HepG2 (cell line): ENCODE measurements at regions not wholly inside any gene's neighbourhood (a gene's known extent, or its start where the extent isn't known, plus 50 kb on each side); places are given as distances from the start of the nearest gene placed in this dataset.

ENCODE experiments used
- ATAC-seq: fragments of 200-7000 bp; cut with Tn5 transposase; 3 replicates; pipeline ENCODE4 v1.9.1; 2020; ENCODE audit warnings: mild to moderate bottlenecking, moderate library complexity
- BruUV-seq: library from RNA; stranded (reverse); fragments of 400-500 nt; replicated peaks from 2 replicates; lab custom pipeline; 2021; lab: Mats Ljungman, UMichigan
- CTCF ChIA-PET: fragments of 300-600 bp; formaldehyde crosslinking; extraction: SDS; loops from one replicate; lab custom pipeline; 2021; ENCODE audit warnings: low total read pairs, inconsistent platforms, low intra/inter-chr PET ratio; lab: Yijun Ruan, JAX
- POLR2A ChIA-PET: fragments of 350-600 bp; sonication (Branson Sonifier 250); formaldehyde crosslinking; loops from one replicate; lab custom pipeline; 2020; ENCODE audit warnings: antibody characterized with exemption, inconsistent platforms; lab: Yijun Ruan, JAX
- DNase-seq: peaks from one replicate; pipeline ENCODE4 v3.0.0-alpha.2; 2015; ENCODE audit warnings: low spot score
- FAIRE-seq: peaks from 3 replicates; lab custom pipeline; 2011; peaks lifted over from hg19 to GRCh38; lab: Jason Lieb, UNC
- H2AFZ ChIP-seq: one replicate; pipeline ENCODE4 v1.6.1; 2011; ENCODE audit warnings: low read length, inconsistent platforms
- H3K27ac ChIP-seq: fragments of 300-600 bp; 3 replicates; pipeline ENCODE4 v1.8.0; 2011; ENCODE audit warnings: mixed run types, mild to moderate bottlenecking, mixed read lengths, low read length, inconsistent platforms; ENCODE audit not compliant: insufficient read depth; ENCODE audit errors: extremely low read length
- H3K27me3 ChIP-seq, 2 experiments: fragments of 200-600 bp in 1 of 2; 2 replicates in 1 of 2; 3 replicates in 1 of 2; pipeline versions ENCODE4 v1.6.0 to v1.8.0; 2011; ENCODE audit warnings: low read length in 2 of 2, mild to moderate bottlenecking in 2 of 2, moderate library complexity in 2 of 2, inconsistent platforms in 1 of 2; ENCODE audit not compliant: insufficient read depth in 2 of 2, control insufficient read depth in 1 of 2
- H3K36me3 ChIP-seq, 2 experiments: fragments of 200-600 bp in 1 of 2; replicated peaks in 1 of 2; 2 replicates in 1 of 2; 3 replicates in 1 of 2; pipeline versions ENCODE4 v1.5.1 to v1.8.0; 2011; ENCODE audit warnings: low read length in 2 of 2, inconsistent platforms in 1 of 2; ENCODE audit not compliant: insufficient read depth in 2 of 2, control insufficient read depth in 1 of 2
- H3K4me1 ChIP-seq: 2 replicates; pipeline ENCODE4 v1.5.1; 2012; ENCODE audit warnings: low read length, inconsistent platforms; ENCODE audit not compliant: insufficient read depth
- H3K4me2 ChIP-seq: 2 replicates; pipeline ENCODE4 v1.6.0; 2011; ENCODE audit warnings: low read depth, low read length, inconsistent platforms
- H3K4me3 ChIP-seq, 3 experiments: fragments of 200-600 bp in 1 of 3; sonication (generic), shearing (Covaris generic) in 1 of 3; replicated peaks in 1 of 3; 2 replicates each; pipeline ENCODE4 v1.5.1; 2011 to 2016; ENCODE audit warnings: low read length in 3 of 3, inconsistent platforms in 2 of 3, low read depth in 2 of 3, mild to moderate bottlenecking in 2 of 3, control low read depth in 1 of 3, mixed read lengths in 1 of 3; ENCODE audit not compliant: insufficient read depth in 1 of 3
- H3K79me2 ChIP-seq: one replicate; pipeline ENCODE4 v1.6.1; 2011; ENCODE audit warnings: low read length, inconsistent platforms; ENCODE audit not compliant: insufficient read depth
- H3K9ac ChIP-seq: 2 replicates; pipeline ENCODE4 v1.6.0; 2011; ENCODE audit warnings: mild to moderate bottlenecking, low read depth, low read length, inconsistent platforms; ENCODE audit not compliant: insufficient read depth
- H3K9me3 ChIP-seq: 2 replicates; pipeline ENCODE4 v1.5.1; 2012; ENCODE audit warnings: mild to moderate bottlenecking, low read length
- H4K20me1 ChIP-seq: 2 replicates; pipeline ENCODE4 v1.6.0; 2011; ENCODE audit warnings: inconsistent platforms, mild to moderate bottlenecking, low read length, moderate library complexity; ENCODE audit not compliant: insufficient read depth
- FOXK2 ChIP-seq: fragments of 450-650 bp; IDR thresholded peaks from 2 replicates; pipeline ENCODE4 v1.6.1; 2016
- GPN1 ChIP-seq: sonication (generic); formaldehyde crosslinking; IDR thresholded peaks from 2 replicates; pipeline ENCODE4 v1.5.1; 2020; ENCODE audit warnings: missing genetic modification reagents, borderline replicate concordance
- HDAC6 ChIP-seq: fragments of 200-600 bp; sonication (generic); IDR thresholded peaks from 2 replicates; pipeline ENCODE4 v1.7.0; 2017; ENCODE audit warnings: mild to moderate bottlenecking, antibody characterized with exemption, low read length, low read depth
- HMG20A ChIP-seq: IDR thresholded peaks from 2 replicates; pipeline ENCODE4 v1.6.1; 2016; ENCODE audit warnings: borderline replicate concordance
- KDM5A ChIP-seq: fragments of 200-600 bp; sonication (generic); IDR thresholded peaks from 2 replicates; pipeline ENCODE4 v1.7.0; 2018; ENCODE audit warnings: antibody characterized with exemption, mild to moderate bottlenecking, low read length, borderline replicate concordance
- NPAS2 ChIP-seq: sonication (generic); formaldehyde crosslinking; IDR thresholded peaks from 2 replicates; pipeline ENCODE4 v1.8.0; 2022; ENCODE audit warnings: mild to moderate bottlenecking, missing genetic modification reagents, borderline replicate concordance
- PCBP1 ChIP-seq: fragments of 200-400 bp; formaldehyde crosslinking; IDR thresholded peaks from 2 replicates; pipeline ENCODE4 v1.6.1; 2017; ENCODE audit warnings: mild to moderate bottlenecking, low read depth, low read length, borderline replicate concordance
- RAD21 ChIP-seq: fragments of 450-650 bp; formaldehyde crosslinking; IDR thresholded peaks from 2 replicates; pipeline ENCODE4 v1.5.0; 2020; ENCODE audit warnings: mild to moderate bottlenecking
- SRSF4 ChIP-seq: fragments of 200-400 bp; formaldehyde crosslinking; IDR thresholded peaks from one replicate; pipeline ENCODE4 v1.6.1; 2018; ENCODE audit warnings: mild to moderate bottlenecking, low read depth, low read length, moderate library complexity; ENCODE audit not compliant: poor library complexity, severe bottlenecking
- TEAD2 ChIP-seq: sonication (generic); formaldehyde crosslinking; IDR thresholded peaks from 2 replicates; pipeline ENCODE4 v1.9.0; 2021; ENCODE audit warnings: missing genetic modification reagents
- ZKSCAN5 ChIP-seq: sonication (generic); formaldehyde crosslinking; IDR thresholded peaks from 2 replicates; pipeline ENCODE4 v1.5.1; 2020; ENCODE audit warnings: mild to moderate bottlenecking, missing genetic modification reagents
- ZMYM3 ChIP-seq: sonication (generic); formaldehyde crosslinking; IDR thresholded peaks from 2 replicates; pipeline ENCODE4 v1.5.1; 2020; ENCODE audit warnings: mild to moderate bottlenecking, missing genetic modification reagents
- ZNF101 ChIP-seq: sonication (generic); formaldehyde crosslinking; IDR thresholded peaks from 2 replicates; pipeline ENCODE4 v1.4.0; 2020; ENCODE audit warnings: mild to moderate bottlenecking, low read depth, missing genetic modification reagents, borderline replicate concordance
- ZNF605 ChIP-seq: sonication (generic); formaldehyde crosslinking; IDR thresholded peaks from 2 replicates; pipeline ENCODE4 v1.8.0; 2022; ENCODE audit warnings: mild to moderate bottlenecking, missing genetic modification reagents
- ZNF652 ChIP-seq: IDR thresholded peaks from 2 replicates; pipeline ENCODE4 v1.6.1; 2016; ENCODE audit warnings: low read depth, borderline replicate concordance
- WGBS: methylation state at CpG from one replicate; pipeline ENCODE4 v1.1.6; 2017; ENCODE audit warnings: low lambda C conversion rate; 5-methylcytosine and 5-hydroxymethylcytosine counted together
- in situ Hi-C: cut with HindIII; loops from 2 replicates; pipeline ENCODE4 v1.10.0; 2017; ENCODE audit warnings: low pct_unique_long_range_greater_than_20kb; ENCODE audit not compliant: extremely low pct_ligation_motif_present
- intact Hi-C: fragments of 100-400 bp; cut with micrococcal nuclease; formaldehyde crosslinking; loops from one replicate; pipeline ENCODE4 v1.10.0; 2022; ENCODE audit not compliant: unreplicated experiment
- TF ChIP-seq, protein P1 (sequence below): fragments of 450-650 bp; IDR thresholded peaks from 2 replicates; pipeline ENCODE4 v1.6.1; 2017
- TF ChIP-seq, protein P2 (sequence below): IDR thresholded peaks from 2 replicates; pipeline ENCODE4 v1.6.1; 2016; ENCODE audit warnings: low read depth, control low read depth

DNA sequence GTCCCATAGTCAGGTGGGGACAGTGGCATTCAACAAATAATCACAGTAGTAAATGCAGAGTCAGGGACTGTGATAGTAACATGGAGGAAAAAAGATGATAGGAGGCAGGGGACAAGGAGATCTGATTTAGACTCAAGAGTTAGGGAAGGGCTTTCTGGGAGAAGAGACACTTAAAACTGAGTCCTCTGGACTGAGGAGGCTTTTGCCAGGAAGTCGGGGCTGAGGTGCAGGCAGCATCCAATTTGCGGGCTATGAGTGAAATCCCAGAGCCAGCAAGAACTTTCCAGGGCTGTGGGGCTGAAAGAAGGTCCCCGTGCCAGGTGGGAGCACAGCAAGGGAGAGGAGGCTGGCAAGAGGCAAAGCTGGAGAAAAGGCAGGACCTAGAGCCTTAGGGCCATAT, 124.1 kb downstream of the KIF4B start:
- TF ChIP-seq RAD21 (CRISPR knock-in tag) (no peak), SRSF4 (no peak)
- TF ChIP-seq, protein P1, sequence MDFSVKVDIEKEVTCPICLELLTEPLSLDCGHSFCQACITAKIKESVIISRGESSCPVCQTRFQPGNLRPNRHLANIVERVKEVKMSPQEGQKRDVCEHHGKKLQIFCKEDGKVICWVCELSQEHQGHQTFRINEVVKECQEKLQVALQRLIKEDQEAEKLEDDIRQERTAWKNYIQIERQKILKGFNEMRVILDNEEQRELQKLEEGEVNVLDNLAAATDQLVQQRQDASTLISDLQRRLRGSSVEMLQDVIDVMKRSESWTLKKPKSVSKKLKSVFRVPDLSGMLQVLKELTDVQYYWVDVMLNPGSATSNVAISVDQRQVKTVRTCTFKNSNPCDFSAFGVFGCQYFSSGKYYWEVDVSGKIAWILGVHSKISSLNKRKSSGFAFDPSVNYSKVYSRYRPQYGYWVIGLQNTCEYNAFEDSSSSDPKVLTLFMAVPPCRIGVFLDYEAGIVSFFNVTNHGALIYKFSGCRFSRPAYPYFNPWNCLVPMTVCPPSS = no peak
- TF ChIP-seq, all 625 proteins: peak for 0
- in situ Hi-C loops = no loop called here

DNA sequence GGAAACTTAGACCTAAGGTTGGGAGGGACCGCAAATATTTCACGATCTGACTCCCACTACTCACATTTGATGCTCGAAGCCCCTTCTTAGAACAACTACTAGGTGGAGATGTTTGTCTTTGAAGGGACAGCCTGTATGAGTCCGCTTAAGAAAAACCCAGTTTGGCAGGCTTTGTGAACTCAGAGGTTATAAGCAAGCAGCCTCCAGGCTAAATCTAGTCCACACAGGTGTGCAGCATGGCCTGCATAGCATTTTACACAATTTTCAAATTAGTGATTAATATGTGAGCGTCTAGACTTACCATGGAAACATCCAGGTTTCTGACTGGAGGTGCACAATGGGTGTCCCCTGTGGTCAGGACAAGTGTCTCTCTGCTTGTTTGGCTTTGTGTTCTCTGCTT, 127.1 kb downstream of the KIF4B start:
- no peaks in the 10 kb centered on the region for H3K4me1 ChIP-seq
- DNase-seq (no peak), FAIRE-seq (no peak), ATAC-seq (no peak)
- ChIA-PET CTCF (no interaction called here), POLR2A (no interaction called here)
- no peaks in the 10 kb centered on the region; a peak in 1 of 5 replicates for H3K27me3 ChIP-seq
- no peaks in the 10 kb centered on the region for H3K79me2 ChIP-seq
- no peaks in the 10 kb centered on the region for H3K9me3 ChIP-seq
- no TSS peak for BruUV-seq
- no peak overlapping the region for H3K4me3 ChIP-seq
- H3K36me3 ChIP-seq = no peaks in the 10 kb centered on the region
- no peak overlapping the region for H3K27ac ChIP-seq
- intact Hi-C loops = loop anchor here (10.0 kb wide), 1 partner anchor 124 kb away; no protein-coding TSS in a partner anchor
- H2AFZ ChIP-seq = no peak overlapping the region
- H3K4me2 ChIP-seq = no peak overlapping the region
- H4K20me1 ChIP-seq = no peaks in the 10 kb centered on the region
- 17% methylated on average over 4 of the region's 5 CpGs for WGBS
- in situ Hi-C loops = no loop called here
- H3K9ac ChIP-seq = no peak overlapping the region
- no peak for TF ChIP-seq ZNF101 (CRISPR knock-in tag)
- no peak for TF ChIP-seq HMG20A (CRISPR knock-in tag)
- TF ChIP-seq ZNF605 (CRISPR knock-in tag) = no peak
- TF ChIP-seq ZKSCAN5 (CRISPR knock-in tag) = no peak
- no peak for TF ChIP-seq KDM5A
- TF ChIP-seq NPAS2 (CRISPR knock-in tag) = no peak
- no peak for TF ChIP-seq HDAC6
- TF ChIP-seq PCBP1 = no peak
- TF ChIP-seq FOXK2 = no peak
- no peak for TF ChIP-seq GPN1 (CRISPR knock-in tag)
- TF ChIP-seq ZMYM3 (CRISPR knock-in tag) = no peak
- TF ChIP-seq TEAD2 (CRISPR knock-in tag) = no peak
- TF ChIP-seq ZNF652 (CRISPR knock-in tag) = no peak
- TF ChIP-seq, protein P2, sequence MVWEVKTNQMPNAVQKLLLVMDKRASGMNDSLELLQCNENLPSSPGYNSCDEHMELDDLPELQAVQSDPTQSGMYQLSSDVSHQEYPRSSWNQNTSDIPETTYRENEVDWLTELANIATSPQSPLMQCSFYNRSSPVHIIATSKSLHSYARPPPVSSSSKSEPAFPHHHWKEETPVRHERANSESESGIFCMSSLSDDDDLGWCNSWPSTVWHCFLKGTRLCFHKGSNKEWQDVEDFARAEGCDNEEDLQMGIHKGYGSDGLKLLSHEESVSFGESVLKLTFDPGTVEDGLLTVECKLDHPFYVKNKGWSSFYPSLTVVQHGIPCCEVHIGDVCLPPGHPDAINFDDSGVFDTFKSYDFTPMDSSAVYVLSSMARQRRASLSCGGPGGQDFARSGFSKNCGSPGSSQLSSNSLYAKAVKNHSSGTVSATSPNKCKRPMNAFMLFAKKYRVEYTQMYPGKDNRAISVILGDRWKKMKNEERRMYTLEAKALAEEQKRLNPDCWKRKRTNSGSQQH (CRISPR knock-in tag) = no peak

More for the DNA sequence above, 124.1 kb downstream of the KIF4B start:
- ATAC-seq = no peak
- intact Hi-C loops = loop anchor here (1.0 kb wide), 1 partner anchor 42 kb away; no protein-coding TSS in a partner anchor
- Histone ChIP-seq H4K20me1 (no peaks in the 10 kb centered on the region), H3K9ac (no peak overlapping the region), H3K27me3 (no peaks in the 10 kb centered on the region), H3K4me3 (no peak overlapping the region), H3K9me3 (no peaks in the 10 kb centered on the region), H3K27ac (no peak overlapping the region), H2AFZ (no peak overlapping the region), H3K36me3 (no peaks in the 10 kb centered on the region), H3K4me2 (no peak overlapping the region), H3K4me1 (no peaks in the 10 kb centered on the region), H3K79me2 (no peaks in the 10 kb centered on the region)
- ChIA-PET CTCF (no interaction called here), POLR2A (no interaction called here)
- WGBS = 10% methylated on average over 3 of the region's 3 CpGs
- BruUV-seq = no TSS peak
- FAIRE-seq = no peak
- no peak for DNase-seq
